Neural cell (in vitro differentiated cells): ENCODE measurements at regions not wholly inside any gene's neighbourhood (a gene's known extent, or its start where the extent isn't known, plus 50 kb on each side); places are given as distances from the start of the nearest gene placed in this dataset.

Experiments
- H2AFZ ChIP-seq: fragments of 200-600, 300-800 bp; sonication (generic), shearing (Covaris generic); 2 replicates; pipeline ENCODE4 v1.6.0; 2014; ENCODE audit warnings: low read depth, mild to moderate bottlenecking, antibody characterized with exemption, low read length, moderate library complexity
- H3F3A ChIP-seq: fragments of 200-600 bp; shearing (Covaris generic); 2 replicates; pipeline ENCODE4 v1.6.1; 2016; ENCODE audit warnings: mild to moderate bottlenecking, moderate library complexity, mixed read lengths, antibody characterized with exemption, low read length; ENCODE audit not compliant: insufficient read depth, poor library complexity, severe bottlenecking
- H3K27ac ChIP-seq: fragments of 200-600, 300-800 bp; sonication (generic), shearing (Covaris generic); 2 replicates; pipeline ENCODE4 v1.5.1; 2014; ENCODE audit warnings: mild to moderate bottlenecking, low read length, moderate library complexity
- H3K27me3 ChIP-seq: fragments of 300-800, 200-600 bp; sonication (generic), shearing (Covaris generic); 2 replicates; pipeline ENCODE4 v1.6.0; 2014; ENCODE audit warnings: mild to moderate bottlenecking, low read depth, low read length, moderate library complexity; ENCODE audit not compliant: insufficient read depth
- H3K36me3 ChIP-seq: fragments of 300-800, 200-600 bp; sonication (generic), shearing (Covaris generic); 2 replicates; pipeline ENCODE4 v1.5.1; 2014; ENCODE audit warnings: mild to moderate bottlenecking, antibody characterized with exemption, low read length, moderate library complexity; ENCODE audit not compliant: insufficient read depth
- H3K4me2 ChIP-seq: fragments of 300-800, 200-600 bp; sonication (generic), shearing (Covaris generic); 2 replicates; pipeline ENCODE4 v1.6.0; 2014; ENCODE audit warnings: mild to moderate bottlenecking, low read length
- H3K4me3 ChIP-seq: fragments of 300-800, 200-600 bp; sonication (generic), shearing (Covaris generic); 2 replicates; pipeline ENCODE4 v1.5.1; 2014; ENCODE audit warnings: mild to moderate bottlenecking, low read length, moderate library complexity
- H3K79me2 ChIP-seq: fragments of 200-600 bp; shearing (Covaris generic); replicated peaks from 2 replicates; pipeline ENCODE4 v1.6.0; 2014; ENCODE audit warnings: mild to moderate bottlenecking, low read length, moderate library complexity; ENCODE audit not compliant: insufficient read depth
- H3K9ac ChIP-seq: fragments of 300-800, 200-600 bp; sonication (generic), shearing (Covaris generic); 2 replicates; pipeline ENCODE4 v1.6.1; 2016; ENCODE audit warnings: mild to moderate bottlenecking, low read length, mixed read lengths
- H3K9me2 ChIP-seq: fragments of 200-600 bp; shearing (Covaris generic); 2 replicates; pipeline ENCODE4 v1.6.1; 2016; ENCODE audit warnings: mild to moderate bottlenecking, low read length, mixed read lengths; ENCODE audit not compliant: insufficient read depth
- H3K9me3 ChIP-seq: fragments of 200-600, 300-800 bp; sonication (generic), shearing (Covaris generic); 2 replicates; pipeline ENCODE4 v1.6.1; 2016; ENCODE audit warnings: mild to moderate bottlenecking, mixed run types, low read length, moderate library complexity, mixed read lengths
- H4K20me1 ChIP-seq: fragments of 200-600 bp; shearing (Covaris generic); 2 replicates; pipeline ENCODE4 v1.6.1; 2016; ENCODE audit warnings: mild to moderate bottlenecking, mixed run types; ENCODE audit not compliant: insufficient read depth
- CTCF ChIP-seq: fragments of 450-650 bp; IDR thresholded peaks from 2 replicates; pipeline ENCODE4 v1.5.1; 2014; ENCODE audit warnings: antibody characterized with exemption, mild to moderate bottlenecking, moderate library complexity; ENCODE audit not compliant: poor library complexity, severe bottlenecking
- EP300 ChIP-seq: fragments of 450-650 bp; conservative IDR thresholded peaks from 2 replicates; pipeline ENCODE4 v1.6.1; 2014; ENCODE audit warnings: antibody characterized with exemption, mild to moderate bottlenecking, moderate library complexity; ENCODE audit not compliant: poor library complexity, severe bottlenecking
- EZH2 ChIP-seq: fragments of 200-600, 300-800 bp; shearing (Covaris generic), sonication (generic); IDR thresholded peaks from 2 replicates; pipeline ENCODE4 v1.6.1; 2014; ENCODE audit warnings: antibody characterized with exemption, low read length, borderline replicate concordance, mild to moderate bottlenecking; ENCODE audit not compliant: insufficient read depth, poor library complexity, severe bottlenecking
- MXI1 ChIP-seq: fragments of 450-650 bp; conservative IDR thresholded peaks from 2 replicates; pipeline ENCODE4 v1.6.1; 2014; ENCODE audit warnings: antibody characterized with exemption, mild to moderate bottlenecking; ENCODE audit not compliant: poor library complexity, severe bottlenecking
- POLR2AphosphoS5 ChIP-seq: IDR thresholded peaks from 2 replicates; pipeline ENCODE4 v1.6.1; 2012
- RAD21 ChIP-seq: fragments of 450-650 bp; conservative IDR thresholded peaks from 2 replicates; pipeline ENCODE4 v1.6.1; 2014; ENCODE audit warnings: antibody characterized with exemption, mild to moderate bottlenecking, moderate library complexity
- REST ChIP-seq: IDR thresholded peaks from 2 replicates; pipeline ENCODE4 v1.6.1; 2012; ENCODE audit warnings: borderline replicate concordance
- SMC3 ChIP-seq: fragments of 450-650 bp; conservative IDR thresholded peaks from 2 replicates; pipeline ENCODE4 v1.6.1; 2014; ENCODE audit warnings: antibody characterized with exemption, mild to moderate bottlenecking, moderate library complexity; ENCODE audit not compliant: poor library complexity
- TAF1 ChIP-seq: IDR thresholded peaks from 2 replicates; pipeline ENCODE4 v1.6.1; 2012; ENCODE audit warnings: low read depth

GRCh38 chr6:67064323-67064722 lies 1357.3 kb upstream of the EYS start:
- H3K27me3 ChIP-seq: no peaks in the 10 kb centered on the region
- H3K4me3 ChIP-seq: no peak overlapping the region
- H3F3A ChIP-seq: no peaks in the 10 kb centered on the region
- H2AFZ ChIP-seq: no peak overlapping the region
- H3K27ac ChIP-seq: no peak overlapping the region
- H4K20me1 ChIP-seq: no peaks in the 10 kb centered on the region
- H3K79me2 ChIP-seq: no peaks in the 10 kb centered on the region
- H3K9ac ChIP-seq: no peak overlapping the region
- TF ChIP-seq CTCF (no peak), EZH2 (no peak), RAD21 (no peak), REST (no peak), TAF1 (no peak), SMC3 (no peak), MXI1 (no peak), POLR2AphosphoS5 (no peak), EP300 (no peak)
- no peak overlapping the region for H3K4me2 ChIP-seq
- H3K36me3 ChIP-seq: no peaks in the 10 kb centered on the region
- no peaks in the 10 kb centered on the region for H3K9me3 ChIP-seq
- H3K9me2 ChIP-seq: no peaks in the 10 kb centered on the region

- no peak overlapping the region for H3K4me3 ChIP-seq
- no peak overlapping the region for H3K9ac ChIP-seq
- TF ChIP-seq EZH2: no peak
- TF ChIP-seq MXI1: no peak
- no peak for TF ChIP-seq RAD21
- TF ChIP-seq EP300: no peak
- TF ChIP-seq POLR2AphosphoS5: no peak
- TF ChIP-seq REST: no peak
- TF ChIP-seq TAF1: no peak
- no peak for TF ChIP-seq SMC3
- H3K27me3 ChIP-seq: no peaks in the 10 kb centered on the region
- no peaks in the 10 kb centered on the region for H3K36me3 ChIP-seq
- no peaks in the 10 kb centered on the region for H3K79me2 ChIP-seq
- no peaks in the 10 kb centered on the region for H4K20me1 ChIP-seq
- no peaks in the 10 kb centered on the region for H3K9me2 ChIP-seq
- no peak overlapping the region for H3K27ac ChIP-seq
- no peaks in the 10 kb centered on the region for H3K9me3 ChIP-seq
- no peaks in the 10 kb centered on the region for H3F3A ChIP-seq
- no peak overlapping the region for H3K4me2 ChIP-seq
- H2AFZ ChIP-seq: no peak overlapping the region
Observed at GRCh38 chr6:67047996-67048395, 1341.0 kb upstream of the EYS start.
